ENCODE measurements at regions not wholly inside any gene's neighbourhood (a gene's known extent, or its start where the extent isn't known, plus 50 kb on each side); places are given as distances from the start of the nearest gene placed in this dataset.
"Not testable (repeated sequence)": the region's sequence is repeated elsewhere in the genome, so short reads cannot be mapped to it uniquely, and the experiment has no call there.

- no peak for DNase-seq
- no peak for ATAC-seq (ENCODE audit: poor library complexity)
- intact Hi-C loops (cut with DNase I) = no loop called here
These were observed 400.9 kb upstream of the ATP11B start for GRCh38 chr3:182392182-182392937.

GRCh38 chr3:182393151-182393550 is 400.2 kb upstream of the ATP11B start:
- ATAC-seq (ENCODE audit: poor library complexity) = no peak
- no peak for DNase-seq
- intact Hi-C loops (cut with DNase I) = no loop called here

DNA sequence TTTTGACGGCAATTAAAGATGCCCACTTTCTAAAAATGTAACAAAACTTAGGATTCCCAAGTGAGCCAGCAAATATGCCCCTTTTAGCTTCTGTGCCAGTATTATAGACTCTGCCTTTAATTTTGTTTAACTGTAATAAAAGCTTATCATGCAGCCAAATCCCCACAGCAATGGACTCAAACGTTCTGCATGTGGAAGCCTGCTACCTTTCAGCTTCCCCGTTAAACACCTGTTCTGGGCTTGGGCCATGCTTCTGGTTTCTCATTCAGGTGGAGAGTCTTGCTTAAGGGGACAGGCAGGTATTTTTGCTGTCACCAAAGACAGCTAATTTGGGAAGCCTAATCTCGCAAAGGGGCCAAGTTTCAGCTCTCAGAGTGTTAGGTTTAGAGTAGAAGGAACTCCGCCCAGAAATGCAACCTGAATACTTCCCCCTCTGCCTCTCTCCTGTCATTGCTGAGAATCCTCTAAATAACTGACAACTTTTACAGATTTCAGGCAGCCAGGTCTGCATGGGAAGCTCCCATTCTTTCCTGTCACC is 399.4 kb upstream of the ATP11B start:
- intact Hi-C loops (cut with DNase I) = no loop called here
- DNase-seq = no peak
- ATAC-seq (ENCODE audit: poor library complexity) = no peak

DNA sequence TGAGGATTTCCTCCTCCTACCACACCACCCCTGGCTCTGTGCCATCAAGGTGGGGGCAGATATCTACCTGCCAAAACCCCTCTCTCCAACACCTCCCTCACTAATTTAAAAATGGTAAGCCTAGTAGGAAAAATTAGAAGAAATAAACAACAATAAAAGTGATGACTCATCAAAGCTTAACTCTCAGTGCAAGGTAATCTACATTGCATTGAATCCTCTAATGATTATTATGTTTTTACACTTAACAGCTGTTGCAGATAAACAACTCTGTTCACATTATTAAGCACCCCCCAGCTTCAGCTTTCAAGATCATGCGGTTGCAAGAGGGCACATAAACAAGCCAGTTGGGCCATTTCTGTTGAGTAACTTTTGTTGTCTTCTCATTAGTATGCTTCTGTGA is 396.1 kb upstream of the ATP11B start:
- no peak for DNase-seq
- no peak for ATAC-seq (ENCODE audit: poor library complexity)
- intact Hi-C loops (cut with DNase I) = no loop called here

- intact Hi-C loops (cut with DNase I) = no loop called here
- ATAC-seq (ENCODE audit: poor library complexity) (no peak), DNase-seq (no peak)
These were observed 393.1 kb upstream of the ATP11B start for GRCh38 chr3:182399978-182400737.

DNA sequence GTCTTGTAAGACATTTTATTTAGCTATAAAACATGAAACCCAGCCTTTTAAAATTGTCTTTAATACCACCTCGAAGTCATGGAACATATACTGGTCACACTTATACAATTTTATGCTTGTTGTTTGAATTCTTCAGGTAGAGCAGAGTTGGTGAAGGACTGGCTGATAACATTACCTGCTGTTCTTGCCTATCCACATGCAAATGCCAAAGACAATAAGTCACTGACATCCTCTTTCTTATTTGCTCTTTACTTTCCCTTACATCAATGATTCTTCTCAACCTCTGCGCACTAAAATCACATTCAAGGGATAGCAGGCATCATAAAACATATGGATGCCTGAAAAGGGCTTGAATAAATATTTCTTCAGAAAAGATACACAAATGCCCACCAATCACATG is 392.5 kb upstream of the ATP11B start:
- DNase-seq (no peak), ATAC-seq (ENCODE audit: poor library complexity) (no peak)
- intact Hi-C loops (cut with DNase I) = no loop called here

- ATAC-seq (ENCODE audit: poor library complexity) = no peak
- intact Hi-C loops (cut with DNase I) = no loop called here
- DNase-seq = no peak
These were observed 389.3 kb upstream of the ATP11B start for GRCh38 chr3:182404031-182404430.

DNA sequence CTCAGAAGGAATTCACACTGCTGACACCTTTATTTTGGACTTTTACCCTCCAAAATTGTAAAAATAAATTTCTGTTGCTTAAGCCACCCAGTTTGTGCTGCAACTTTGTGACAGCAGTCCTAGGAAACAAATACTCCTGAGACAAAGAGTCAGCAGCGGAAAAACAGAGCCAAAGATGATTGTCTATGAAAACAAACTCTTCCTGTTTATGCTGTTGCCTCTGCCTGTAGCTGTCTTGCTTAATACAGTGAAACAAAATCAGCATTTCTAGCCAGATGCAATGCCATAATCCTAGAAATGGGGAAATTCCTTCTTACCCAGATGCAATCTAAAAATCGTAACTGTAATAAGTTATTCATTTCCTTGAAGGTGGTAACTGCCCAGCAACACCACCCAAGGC is 387.5 kb upstream of the ATP11B start:
- no peak for ATAC-seq (ENCODE audit: poor library complexity)
- intact Hi-C loops (cut with DNase I) = no loop called here

GRCh38 chr3:182406786-182407185 is 386.5 kb upstream of the ATP11B start:
- intact Hi-C loops (cut with DNase I) = no loop called here
- ATAC-seq (ENCODE audit: poor library complexity) = no peak
- no peak for DNase-seq

More for the DNA sequence above, 387.5 kb upstream of the ATP11B start:
- no peak for DNase-seq

- ATAC-seq (ENCODE audit: poor library complexity) = no peak
- no peak for DNase-seq
- intact Hi-C loops (cut with DNase I) = no loop called here
These were observed 383.3 kb upstream of the ATP11B start for GRCh38 chr3:182410051-182410450.

GRCh38 chr3:182412066-182412465 is 381.2 kb upstream of the ATP11B start:
- DNase-seq = no peak
- intact Hi-C loops (cut with DNase I) = no loop called here
- ATAC-seq (ENCODE audit: poor library complexity) = no peak

DNA sequence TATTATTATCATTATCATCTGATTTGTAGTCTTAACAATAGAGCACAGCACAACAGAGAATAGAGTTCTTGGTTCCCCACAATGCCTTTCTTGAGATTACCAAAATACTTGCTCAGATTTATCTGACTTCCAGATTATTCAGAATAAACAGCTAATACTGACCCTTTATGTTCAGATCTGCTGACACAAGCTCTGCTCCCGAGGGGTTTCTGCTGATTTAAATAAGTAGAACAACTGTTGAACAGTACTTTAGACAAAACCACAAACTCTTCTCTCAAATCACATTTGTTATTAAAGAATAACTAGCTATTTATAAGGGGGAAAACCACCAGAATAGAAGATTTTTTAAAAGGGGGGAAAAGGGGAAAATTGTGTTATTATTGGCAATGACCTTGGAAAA is 380.2 kb upstream of the ATP11B start:
- DNase-seq (no peak), ATAC-seq (ENCODE audit: poor library complexity) (no peak)
- intact Hi-C loops (cut with DNase I) = no loop called here

DNA sequence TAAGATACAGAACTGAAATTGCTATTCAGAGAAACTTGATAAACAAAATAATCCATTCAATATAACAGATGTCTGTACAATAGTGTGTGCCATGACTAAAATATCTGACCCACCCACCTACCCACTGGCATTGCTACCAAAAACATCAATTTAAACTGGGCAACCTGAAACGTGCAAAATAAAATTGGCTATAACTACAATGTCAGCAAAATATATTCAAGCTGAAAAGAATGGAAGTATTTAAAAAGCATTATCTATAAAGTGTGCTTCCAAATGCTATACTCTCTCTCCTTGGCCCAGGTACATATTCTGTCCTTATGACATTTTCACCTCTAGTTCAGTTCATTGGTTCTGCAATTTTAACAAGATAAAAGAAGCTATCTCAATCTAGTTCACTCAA is 379.6 kb upstream of the ATP11B start:
- ATAC-seq (ENCODE audit: poor library complexity) = no peak
- no peak for DNase-seq
- intact Hi-C loops (cut with DNase I) = no loop called here

DNA sequence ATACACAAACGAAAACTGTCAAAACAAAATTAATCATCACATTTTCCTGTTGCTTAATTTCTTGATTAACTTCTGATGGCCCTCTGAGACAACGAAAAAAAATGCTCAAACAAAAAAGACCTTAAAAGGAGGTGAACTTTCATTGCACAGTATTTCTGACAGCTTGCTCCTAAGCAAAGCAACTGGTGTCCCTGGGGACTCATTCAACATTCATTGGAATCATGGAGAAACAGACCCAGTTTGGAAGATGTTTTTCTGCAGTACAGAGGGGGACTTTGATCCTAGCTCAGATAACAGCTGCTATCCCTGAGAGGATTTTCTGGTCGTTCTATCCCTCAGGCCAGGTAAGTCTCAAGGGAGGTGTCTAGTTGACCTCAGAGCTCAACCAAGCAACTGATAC is 378.7 kb upstream of the ATP11B start:
- ATAC-seq (ENCODE audit: poor library complexity) (no peak), DNase-seq (no peak)
- intact Hi-C loops (cut with DNase I) = no loop called here

DNA sequence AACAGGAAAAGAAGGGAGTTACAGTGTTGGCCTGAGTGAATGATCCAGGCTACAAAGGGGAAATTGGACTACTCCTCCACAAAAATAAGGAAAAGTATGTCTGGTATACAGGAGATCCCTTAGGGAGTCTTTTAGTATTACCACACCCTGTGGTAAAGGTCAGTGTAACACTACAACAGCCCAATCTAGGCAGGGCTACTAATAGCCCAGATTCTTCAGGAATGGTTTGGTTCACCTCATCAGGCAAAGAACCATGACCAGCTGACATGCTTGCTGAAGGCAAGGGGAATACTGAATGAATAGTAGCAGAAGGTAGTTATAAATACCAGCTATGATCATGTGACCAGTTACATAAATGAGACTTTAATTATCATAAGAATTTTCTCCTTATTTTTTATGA is 372.6 kb upstream of the ATP11B start:
- intact Hi-C loops (cut with DNase I) = no loop called here
- no peak for ATAC-seq (ENCODE audit: poor library complexity)
- DNase-seq = no peak

DNA sequence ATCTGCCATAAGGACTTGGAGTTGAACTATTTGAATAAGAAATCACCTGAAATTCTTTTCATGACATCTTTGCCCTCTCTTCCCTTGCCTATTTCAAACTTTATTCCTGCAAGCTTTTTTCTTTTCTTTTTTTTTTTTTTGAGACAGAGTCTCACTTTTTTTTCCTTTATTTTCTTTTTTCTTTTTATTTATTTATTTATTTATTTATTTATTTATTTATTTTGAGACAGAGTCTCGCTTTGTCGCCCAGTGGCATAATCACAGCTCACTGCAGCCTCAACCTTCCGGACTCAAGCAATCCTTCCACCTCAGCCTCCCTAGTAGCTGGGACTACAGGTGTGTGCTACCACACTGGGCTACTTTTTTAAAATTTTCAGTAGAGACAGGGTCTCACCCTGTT is 369.3 kb upstream of the ATP11B start:
- ATAC-seq (ENCODE audit: poor library complexity) = no peak
- DNase-seq = no peak
- intact Hi-C loops (cut with DNase I) = no loop called here

GRCh38 chr3:182425926-182426718 is 367.2 kb upstream of the ATP11B start:
- ATAC-seq (ENCODE audit: poor library complexity); intact Hi-C loops (cut with DNase I); DNase-seq: not testable (repeated sequence)

DNA sequence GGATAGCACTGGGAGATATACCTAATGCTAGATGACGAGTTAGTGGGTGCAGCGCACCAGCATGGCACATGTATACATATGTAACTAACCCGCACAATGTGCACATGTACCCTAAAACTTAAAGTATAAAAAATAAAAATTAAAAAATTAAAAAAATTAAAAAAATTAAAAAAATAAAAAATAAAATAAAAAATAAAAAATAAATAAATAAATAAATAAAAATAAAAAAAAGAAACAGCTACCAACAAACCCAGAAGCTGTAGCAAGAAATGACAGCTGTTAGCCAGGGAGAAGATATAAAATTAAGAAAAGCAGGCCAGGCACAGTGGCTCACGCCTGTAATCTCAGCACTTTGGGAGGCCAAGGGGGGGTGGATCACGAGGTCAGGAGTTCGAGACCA is 361.3 kb upstream of the ATP11B start:
- intact Hi-C loops (cut with DNase I); ATAC-seq (ENCODE audit: poor library complexity): not testable (repeated sequence)

GRCh38 chr3:182435860-182436259 is 357.4 kb upstream of the ATP11B start:
- ATAC-seq (ENCODE audit: poor library complexity) (no peak), DNase-seq (no peak)
- intact Hi-C loops (cut with DNase I) = no loop called here

More for the DNA sequence above, 361.3 kb upstream of the ATP11B start:
- not testable (repeated sequence) for DNase-seq

All from Right ventricle myocardium superior (tissue), 1 donor.